HG03521 (cell line): ENCODE measurements at regions not wholly inside any gene's neighbourhood (a gene's known extent, or its start where the extent isn't known, plus 50 kb on each side); places are given as distances from the start of the nearest gene placed in this dataset.
"Not testable (repeated sequence)": the region's sequence is repeated elsewhere in the genome, so short reads cannot be mapped to it uniquely, and the experiment has no call there.

ENCODE experiments used
- ATAC-seq: cut with Tn5 transposase; IDR thresholded peaks from one replicate; pipeline ENCODE4 v1.9.1; 2021; ENCODE audit warnings: mild to moderate bottlenecking, moderate library complexity; ENCODE audit not compliant: unreplicated experiment

DNA sequence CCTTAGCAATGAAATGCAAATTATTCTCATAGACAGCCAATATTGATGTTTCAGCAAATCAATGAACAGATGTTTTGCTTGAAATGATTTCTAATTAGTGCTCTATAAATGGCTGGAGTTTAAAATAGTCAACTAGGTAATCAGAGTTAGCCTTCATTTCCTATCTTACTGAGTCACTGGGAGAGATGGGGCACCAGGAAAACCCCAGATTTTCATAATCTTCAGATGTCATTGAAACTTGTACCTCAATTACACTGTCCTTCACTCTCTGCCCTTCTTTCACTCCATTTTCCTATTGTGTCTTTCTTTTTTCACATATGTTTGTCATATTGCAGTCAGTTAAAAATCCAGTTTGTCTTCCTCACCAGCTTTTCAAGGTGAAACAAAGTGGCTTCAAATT is 92.7 kb downstream of the C12orf75 start:
- no peak for ATAC-seq

- no peak for ATAC-seq
These were observed 93.4 kb downstream of the C12orf75 start for GRCh38 chr12:105423921-105424320.

DNA sequence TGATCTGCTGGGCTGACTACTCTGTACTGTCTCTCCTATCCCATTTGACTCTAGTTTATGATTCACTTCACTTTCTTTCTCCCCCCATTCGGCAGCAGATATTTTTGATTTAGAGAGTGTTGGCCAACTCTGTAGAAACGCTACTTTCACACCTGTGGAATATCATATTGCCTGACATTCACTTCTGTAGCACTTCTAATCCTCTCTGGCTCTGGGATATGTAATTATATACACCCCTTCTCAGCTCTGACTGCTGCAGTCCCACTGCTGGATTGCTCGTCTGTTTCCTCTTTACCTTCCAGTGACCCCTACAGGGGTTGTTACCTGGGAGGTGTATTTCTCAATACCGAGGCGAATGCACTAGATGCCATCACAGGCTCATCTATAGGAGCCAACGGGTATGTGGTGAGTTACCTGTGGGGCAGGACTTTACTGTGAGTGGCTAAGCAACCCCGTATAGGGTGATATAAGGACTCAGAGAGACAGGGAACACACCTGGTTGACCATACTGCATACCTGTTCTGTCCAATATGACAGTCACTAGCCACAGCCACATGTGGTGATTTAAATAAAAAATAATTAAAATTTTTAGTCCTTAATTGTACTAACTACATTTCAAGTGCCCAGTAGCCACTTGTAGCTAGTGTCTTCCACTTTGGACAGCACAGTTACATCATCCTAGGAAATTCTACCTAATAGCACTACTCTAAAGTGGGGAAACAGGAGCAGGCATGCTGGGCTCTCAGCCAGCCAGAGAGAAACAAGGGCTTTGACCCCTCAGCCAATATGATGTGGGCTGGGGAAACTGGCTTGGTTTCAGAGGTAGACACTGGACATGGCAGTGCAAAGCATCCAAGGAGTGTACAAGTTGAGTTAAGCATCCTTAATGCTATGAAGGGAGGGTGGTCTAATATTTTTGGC is 95.0 kb downstream of the C12orf75 start:
- ATAC-seq, result no peak

DNA sequence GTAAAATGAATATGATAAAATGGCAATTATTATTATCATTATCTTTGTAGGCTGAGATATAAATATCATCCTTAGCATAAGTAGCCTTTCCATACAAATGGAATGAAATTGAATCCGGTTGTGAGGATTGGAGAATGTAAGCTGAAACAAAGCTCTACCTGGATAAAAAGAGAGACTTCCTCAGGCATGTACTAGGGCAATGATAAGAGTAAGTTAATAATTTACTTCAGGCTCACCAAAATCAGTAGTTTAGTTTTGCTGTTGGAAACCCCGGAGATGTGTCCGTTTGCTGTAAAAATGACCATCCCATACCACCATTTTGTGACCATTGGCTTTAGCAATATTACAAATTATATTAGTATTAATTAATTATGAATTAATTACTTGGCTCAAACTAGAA is 96.3 kb downstream of the C12orf75 start:
- no peak for ATAC-seq

DNA sequence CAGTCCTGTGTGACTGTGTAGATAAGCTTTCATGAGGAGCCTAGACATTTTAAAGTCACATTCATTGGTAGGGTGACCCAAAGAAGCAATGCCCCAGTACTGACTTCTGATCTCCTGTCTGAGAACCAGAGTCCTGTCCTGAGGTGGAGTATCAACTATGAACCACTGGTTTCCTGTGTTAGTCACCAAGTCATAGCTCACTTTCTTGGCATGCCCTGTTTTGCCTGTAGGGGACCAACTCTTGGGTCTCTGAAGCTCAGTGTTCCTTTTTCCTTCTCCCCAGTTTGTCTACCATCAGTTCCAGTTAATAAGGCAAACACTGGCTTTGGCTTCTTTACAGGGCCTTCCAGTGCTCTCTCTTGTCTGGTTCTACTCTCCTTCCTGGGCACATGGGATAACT is 97.4 kb downstream of the C12orf75 start:
- no peak for ATAC-seq

DNA sequence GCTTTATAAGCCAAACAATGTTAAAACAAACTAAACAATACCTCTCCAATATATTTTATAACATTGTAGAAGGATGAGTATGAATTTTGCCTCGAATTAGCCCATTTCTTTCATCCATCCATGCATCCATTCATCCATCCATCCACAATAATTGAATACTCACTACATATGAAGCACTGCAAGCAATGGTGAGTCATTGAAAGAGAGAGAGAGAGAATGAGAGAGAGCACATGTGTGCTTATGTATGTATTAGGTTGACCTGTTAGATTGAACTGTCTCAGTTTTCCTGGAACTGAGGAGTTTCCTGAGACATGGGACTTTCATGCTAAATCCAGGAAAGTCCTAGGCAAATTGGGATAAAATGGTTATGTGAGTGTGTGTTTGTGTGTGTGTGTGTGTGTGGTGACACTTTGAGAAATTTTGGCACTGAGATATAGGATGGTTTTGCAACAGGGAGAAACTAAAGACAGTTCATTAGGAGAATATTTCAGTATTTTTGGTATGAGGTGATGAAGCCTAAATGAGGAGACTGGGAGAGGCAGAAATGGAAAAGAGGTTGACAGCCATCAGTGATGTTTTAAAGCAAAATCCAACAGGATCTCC is 98.4 kb downstream of the C12orf75 start:
- no peak for ATAC-seq

DNA sequence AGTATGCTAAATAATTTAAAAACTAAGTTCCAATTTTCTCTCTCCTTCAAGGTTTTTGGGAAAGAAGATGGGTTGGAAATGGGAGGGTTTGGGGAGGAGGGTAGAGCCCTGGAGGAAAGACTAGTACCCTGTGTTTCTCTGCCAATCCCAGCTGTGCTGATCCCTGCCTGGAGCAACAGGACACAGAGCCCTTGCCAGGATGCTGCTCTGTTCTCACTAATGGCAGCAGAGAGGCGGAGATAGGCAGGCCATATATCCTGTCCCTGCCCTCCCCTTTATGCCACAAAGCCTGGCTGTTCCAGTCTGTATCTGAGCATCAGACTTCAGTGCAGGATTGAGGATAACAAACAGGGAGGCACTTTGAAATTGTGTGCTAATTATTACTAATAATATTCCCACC is 99.0 kb downstream of the C12orf75 start:
- no peak for ATAC-seq

DNA sequence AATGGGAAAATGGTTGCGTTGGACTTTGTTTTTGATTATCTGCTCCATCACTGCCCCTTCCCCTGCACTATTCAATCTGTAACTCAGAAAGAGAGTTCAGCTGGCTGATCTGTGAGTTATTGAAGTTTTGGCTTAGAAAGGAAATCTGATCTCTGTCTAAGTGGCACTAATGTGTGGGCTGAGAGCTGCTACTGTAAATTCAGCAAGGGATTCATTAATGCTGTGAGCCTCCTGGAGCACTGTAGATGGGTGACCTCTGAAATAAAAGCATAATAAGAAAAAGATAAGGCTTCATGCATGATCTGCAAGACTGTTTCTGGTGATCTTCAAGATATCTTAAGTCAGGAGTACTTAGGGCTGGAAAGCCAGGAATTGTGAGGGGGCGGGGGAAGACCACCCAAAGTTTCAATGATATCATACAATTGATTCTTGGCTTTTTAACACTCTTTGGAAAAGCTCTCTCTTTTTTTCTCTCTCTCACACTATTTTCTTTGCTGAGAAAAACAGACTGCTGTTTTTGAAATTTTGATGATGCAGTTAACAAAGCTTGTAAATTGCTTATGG is 101.1 kb downstream of the C12orf75 start:
- ATAC-seq, result no peak

DNA sequence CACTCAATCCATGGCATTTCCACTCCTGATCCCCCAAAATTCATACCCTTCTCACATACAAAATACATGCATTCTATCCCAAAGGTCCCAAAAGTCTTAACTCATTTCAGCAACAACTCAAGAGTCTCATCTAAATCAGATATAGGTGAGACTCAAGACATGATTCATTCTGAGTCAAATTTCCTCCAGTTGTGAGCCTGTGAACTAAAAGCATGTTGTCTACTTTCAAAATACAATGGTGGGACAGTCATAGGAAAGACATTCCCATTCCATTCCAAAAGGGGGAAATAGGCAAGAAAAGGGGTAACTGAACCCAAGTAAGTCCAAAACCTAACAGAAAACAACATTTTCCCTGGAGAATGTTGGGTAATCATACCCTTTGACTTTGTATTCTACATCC is 103.3 kb downstream of the C12orf75 start:
- ATAC-seq, result no peak

GRCh38 chr12:105436636-105437035 is 106.1 kb downstream of the C12orf75 start:
- no peak for ATAC-seq

DNA sequence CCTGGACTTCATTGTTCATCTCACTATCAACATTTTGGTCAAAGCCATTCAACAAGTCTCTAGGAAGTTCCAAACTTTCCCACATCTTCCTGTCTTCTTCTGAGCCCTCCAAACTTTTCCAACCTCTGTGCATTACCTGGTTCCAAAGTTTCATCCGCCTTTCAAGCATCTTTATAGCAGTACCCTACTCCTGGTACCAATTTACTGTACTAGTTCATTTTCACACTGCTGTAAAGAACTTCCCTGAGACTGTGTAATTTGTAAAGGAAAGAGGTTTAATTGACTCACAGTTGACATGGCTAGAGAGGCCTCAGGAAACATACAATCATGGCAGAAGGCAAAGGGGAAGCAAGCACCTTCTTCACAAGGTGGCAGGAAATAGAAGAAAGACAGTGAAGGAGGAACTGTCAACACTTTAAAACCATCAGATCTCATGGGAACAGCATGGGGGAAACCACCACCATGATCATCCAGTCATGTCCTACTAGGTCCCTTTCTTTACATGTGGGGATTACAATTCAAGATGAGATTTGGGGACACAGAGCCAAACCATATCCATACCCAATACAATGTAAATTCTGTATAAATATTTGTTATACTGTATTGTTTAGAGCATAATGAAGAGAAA is 109.7 kb downstream of the C12orf75 start:
- no peak for ATAC-seq

GRCh38 chr12:105443802-105444652 is 113.5 kb downstream of the C12orf75 start:
- ATAC-seq, result no peak

GRCh38 chr12:105444653-105445102 is 114.2 kb downstream of the C12orf75 start:
- ATAC-seq, result no peak

- ATAC-seq, result no peak
These were observed 114.8 kb downstream of the C12orf75 start for GRCh38 chr12:105445249-105445648.

DNA sequence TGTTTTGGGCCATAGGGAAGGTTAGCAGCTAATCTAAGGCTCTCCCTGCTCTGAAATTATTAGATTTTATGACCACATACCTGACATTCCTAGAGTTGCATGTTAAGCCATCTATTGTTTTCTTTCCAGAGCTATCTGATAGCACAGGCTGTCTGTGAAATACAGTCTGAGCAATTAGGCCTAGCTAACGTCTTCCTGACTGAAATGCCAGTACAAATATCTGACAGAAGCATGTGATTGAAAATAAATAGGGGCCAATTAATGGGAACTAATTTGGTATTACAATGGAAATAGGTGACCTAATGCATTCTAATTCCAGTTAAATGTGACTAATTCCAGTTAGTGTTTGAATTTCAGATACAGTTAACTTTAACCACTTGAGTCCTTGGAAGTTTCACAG is 115.2 kb downstream of the C12orf75 start:
- ATAC-seq, result no peak

GRCh38 chr12:105446460-105446859 is 116.0 kb downstream of the C12orf75 start:
- not testable (repeated sequence) for ATAC-seq

DNA sequence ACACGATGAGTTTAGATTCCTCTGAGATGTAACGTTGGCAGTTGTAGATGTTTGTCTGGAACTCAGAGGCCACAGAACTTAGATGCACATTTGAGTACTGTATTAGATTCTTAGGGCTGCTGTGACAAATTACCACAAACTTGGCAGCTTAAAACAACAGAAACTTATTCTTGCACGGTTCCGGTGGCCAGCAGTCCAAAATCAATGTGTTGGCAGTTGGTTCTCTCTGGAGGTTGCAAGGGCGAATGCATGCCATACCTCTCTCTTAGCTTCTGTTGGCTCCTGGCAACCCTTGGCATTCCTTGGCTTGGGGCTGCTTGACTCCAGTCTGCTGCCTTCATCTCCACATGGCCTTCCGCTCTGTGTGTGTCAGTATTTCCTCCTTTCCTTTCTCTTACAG is 118.9 kb downstream of the C12orf75 start:
- no peak for ATAC-seq

DNA sequence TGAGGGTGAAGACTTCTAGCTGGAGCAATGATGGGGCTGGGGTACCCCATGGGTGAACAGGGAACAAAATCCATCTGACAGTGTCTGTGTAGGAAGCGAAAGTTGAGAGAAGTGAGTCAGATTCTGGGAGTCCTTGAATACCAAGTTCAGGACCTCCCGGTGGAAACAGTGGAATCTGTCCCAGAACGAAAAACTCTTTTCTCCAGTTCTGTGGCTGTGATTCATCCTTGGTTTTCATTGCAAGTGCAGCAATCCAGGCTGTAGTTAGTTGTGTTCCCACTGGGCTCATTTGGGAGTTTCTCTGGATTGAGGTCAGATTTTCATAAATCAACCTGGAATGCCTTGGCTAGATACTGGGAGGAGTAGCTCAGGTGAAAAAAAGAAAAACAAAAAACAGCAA is 120.7 kb downstream of the C12orf75 start:
- ATAC-seq, result no peak

DNA sequence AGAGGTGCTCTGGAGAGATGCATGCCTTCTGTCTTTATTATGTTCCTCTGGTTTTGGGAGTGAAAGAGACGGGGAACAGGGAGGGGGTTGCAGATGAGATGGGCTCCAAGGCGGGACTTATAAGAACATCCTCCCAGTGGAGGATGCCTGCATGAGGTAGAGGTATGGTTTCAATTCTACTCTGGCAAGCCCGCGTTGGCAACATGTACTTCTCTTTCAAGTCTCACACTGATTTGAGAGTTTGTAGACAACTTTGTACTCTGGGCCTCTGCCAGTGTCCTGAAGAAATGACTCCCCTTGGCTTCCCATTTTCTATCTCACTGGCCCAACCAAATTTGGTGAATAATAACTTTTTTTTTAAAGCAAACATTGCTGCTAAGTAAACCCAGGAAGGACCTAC is 121.3 kb downstream of the C12orf75 start:
- no peak for ATAC-seq

DNA sequence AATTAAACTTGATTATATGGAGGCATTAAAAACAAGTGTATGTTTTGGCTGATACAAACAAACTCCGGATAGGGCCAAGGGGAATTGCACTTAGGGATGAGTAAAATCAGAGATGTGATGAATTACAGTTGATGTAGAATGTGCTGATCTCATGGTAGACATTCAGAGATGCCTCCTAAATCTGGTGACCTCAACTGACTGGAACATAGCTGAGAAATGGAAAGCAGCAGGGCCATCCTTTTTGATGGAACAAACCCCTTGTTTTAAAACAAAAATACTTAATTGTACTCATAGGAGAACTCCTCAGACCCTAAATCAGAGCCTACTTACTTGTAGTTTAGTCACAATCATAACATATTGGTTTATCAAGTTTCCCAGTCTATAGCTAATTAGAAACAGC is 122.8 kb downstream of the C12orf75 start:
- no peak for ATAC-seq

GRCh38 chr12:105454688-105455087 is 124.2 kb downstream of the C12orf75 start:
- no peak for ATAC-seq
